Activated CD4-positive, CD25-positive, alpha-beta regulatory T cell treated with anti-CD3 and anti-CD28 coated beads, Interleukin-2, amount 50 U/mL, for 72 hours (primary cell): ENCODE measurements at regions not wholly inside any gene's neighbourhood (a gene's known extent, or its start where the extent isn't known, plus 50 kb on each side); places are given as distances from the start of the nearest gene placed in this dataset.

ENCODE experiments used
- DNase-seq: peaks from one replicate; pipeline ENCODE4 v3.0.0; 2021

GRCh38 chr22:48857202-48857805 lies 970.4 kb downstream of the BRD1 start:
- DNase-seq, result peak; percentile 20

DNA sequence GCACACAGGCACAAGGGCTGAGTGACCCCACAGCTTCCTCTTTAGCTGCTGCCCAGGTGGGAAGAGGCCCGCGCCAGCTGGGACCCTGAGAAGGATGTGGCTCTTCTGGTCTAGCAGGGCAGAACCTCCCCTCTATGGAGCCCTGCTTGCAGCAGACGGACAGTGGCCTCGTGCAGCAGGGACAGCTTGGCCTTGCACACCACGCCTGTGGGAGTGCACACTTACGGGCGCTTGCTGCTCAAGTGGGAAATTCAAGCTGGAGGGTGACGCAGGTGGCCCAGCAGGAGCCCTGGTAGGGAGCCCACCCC lies 971.4 kb downstream of the BRD1 start:
- peak; percentile 7 for DNase-seq

DNA sequence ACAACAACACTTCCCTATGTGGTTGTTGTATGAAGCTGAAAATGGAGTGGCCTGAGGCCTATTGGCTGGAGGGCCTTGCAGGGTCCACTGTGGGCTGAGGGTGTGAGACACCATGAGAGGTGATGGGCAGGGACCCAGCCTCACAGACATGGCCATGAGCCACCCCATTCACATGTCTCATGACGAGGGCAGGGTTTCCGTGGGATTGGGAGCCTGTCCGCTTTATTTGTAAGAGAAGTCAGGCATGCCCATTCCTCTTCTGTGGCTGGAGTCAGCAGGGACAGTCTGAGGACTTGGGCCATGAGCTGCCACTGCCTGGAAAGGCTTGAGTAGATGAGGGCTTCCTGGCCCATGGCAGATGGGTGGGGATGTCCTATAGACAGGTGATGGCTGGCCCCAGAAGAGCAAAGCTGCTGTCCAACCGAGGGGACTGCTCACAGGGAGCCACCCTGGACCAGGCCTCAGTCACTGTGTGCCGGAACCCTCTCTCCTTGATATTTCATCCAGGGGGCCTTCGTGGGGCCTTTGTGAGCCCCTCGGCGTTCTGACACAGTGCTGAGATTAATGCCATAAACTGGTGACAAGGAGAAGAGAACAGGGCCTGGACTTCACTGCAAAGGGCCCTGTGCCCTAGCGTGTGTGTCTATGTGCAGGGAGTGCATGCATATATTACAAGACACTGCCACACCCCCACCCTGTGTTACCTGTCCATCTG lies 971.9 kb downstream of the BRD1 start:
- DNase-seq, result no peak

DNA sequence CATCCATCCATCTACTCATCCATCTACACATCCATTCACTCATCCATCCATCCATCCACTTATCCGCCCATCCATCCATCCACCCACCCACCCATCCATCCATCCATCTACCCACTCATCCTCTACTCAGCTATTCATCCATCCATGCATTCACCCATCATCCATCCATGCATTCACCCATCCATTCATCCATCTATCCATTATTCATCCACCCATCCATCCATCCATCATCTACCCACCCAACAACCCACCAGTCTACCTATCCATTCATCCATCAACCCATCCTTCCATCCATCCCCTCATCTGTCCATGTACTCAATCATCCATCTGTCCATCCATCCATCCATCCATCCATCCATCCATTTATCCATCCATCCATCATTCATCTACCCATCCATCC lies 972.7 kb downstream of the BRD1 start:
- no peak for DNase-seq

DNA sequence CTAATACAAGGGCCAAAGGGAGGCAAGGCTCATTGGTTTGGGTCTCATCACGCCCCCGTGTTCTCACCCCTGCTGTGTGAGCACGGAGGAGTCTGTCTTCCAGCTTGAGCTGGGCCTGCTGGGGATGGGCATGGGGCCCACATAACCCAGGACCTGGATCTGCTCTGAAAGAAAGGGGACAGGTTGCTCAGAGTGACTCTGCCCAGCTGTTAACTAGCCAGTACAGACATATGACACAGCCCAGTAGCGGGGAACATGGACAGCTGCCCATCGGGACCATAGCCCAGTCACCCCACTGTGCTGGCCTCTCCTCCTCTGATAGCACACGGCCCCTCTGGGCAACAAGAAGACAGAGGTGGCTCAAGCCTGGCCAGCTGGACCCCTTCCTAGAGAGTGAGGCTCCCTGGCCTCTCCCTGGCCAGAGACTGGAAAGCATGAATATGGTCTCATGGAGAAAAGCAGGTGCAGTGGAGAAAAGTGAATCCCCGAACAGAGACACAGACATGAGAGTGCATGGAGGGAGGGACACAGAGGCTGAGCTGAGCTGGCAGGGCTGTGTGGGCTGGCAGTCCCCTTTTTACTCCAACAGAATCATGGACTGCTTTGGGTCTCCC lies 973.9 kb downstream of the BRD1 start:
- DNase-seq, result no peak

DNA sequence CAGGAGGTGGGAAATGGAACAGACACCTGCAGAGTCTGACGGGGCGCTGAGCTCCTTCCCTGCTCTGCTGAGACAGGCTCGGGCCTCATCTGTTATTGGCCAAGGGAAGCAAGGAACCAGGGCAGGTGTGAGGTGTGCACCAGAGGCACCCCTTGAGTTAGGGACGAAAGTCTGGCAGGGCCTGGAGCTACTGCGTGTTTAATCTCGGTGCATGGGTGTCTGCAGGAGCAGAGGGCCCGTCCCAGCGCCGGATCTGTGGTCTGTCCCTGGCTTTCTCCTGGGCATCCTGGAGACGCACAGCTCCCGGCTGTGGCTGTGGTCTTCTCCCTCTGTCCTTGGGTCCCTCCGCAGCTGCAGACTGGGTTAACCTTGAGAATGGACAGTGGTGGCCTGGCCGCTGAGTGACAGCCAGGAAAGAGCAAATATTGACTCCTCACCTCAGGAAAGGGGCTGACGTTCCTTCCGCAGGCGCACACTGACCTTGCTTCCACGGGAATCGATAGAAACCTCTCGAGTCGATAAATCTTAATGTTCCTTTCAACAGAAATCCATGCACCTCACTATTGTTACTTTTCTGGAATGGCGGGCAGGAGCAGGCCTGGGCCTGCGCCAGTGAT lies 975.6 kb downstream of the BRD1 start:
- DNase-seq, result peak; percentile 13

- DNase-seq, result no peak
Observed at GRCh38 chr22:48850658-48851287, 976.9 kb downstream of the BRD1 start.

GRCh38 chr22:48849963-48850657 lies 977.6 kb downstream of the BRD1 start:
- DNase-seq, result no peak

- no peak for DNase-seq
Observed at GRCh38 chr22:48849219-48849912, 978.3 kb downstream of the BRD1 start.

DNA sequence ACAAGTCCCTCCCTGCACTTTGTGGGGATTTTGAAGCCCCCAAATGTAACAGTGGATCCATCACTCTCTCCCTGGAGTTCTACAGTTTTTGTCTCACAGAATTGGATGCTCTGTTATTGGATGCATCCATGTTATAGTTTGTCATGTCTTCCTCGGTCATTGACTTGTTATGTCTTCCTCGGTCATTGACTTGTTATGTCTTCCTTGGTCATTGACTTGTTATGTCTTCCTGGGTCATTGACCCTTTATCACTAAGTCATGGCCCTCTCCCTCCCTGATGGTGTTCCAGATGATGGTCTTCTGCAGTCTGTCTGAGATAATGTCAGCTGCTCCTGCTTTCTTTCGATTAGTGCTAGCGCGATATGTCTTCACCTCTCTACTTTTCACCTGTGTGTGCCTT lies 981.5 kb downstream of the BRD1 start:
- no peak for DNase-seq

DNA sequence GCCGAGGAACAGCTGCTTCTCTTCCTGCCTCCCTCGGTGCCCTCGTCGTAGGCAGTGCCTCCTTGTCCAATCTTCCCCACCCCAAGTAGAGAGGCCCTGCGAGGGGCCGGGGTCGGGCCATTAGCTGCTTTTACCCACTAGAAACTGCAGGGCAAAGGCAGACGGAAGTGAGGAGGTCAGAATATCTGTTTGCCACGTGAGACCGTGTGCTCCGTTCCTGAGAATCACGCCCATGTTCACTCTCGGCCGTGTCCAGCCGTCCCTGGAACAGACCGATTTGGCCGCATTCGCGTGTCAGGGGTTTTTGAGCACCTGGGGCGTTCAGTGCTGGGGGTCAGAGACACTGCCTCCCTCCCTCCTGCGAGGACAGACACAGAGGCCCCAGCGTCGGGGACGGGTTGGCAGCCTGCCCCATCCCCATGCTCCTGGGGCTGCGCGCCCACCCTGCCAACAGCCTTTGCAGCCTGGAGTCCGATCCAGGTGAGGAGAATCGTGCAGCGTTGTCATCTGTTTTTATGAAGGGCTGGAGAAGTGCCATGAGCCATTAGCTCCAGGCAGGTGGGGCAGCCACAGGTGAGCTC lies 982.2 kb downstream of the BRD1 start:
- no peak for DNase-seq

- no peak for DNase-seq
Observed at GRCh38 chr22:48844056-48844675, 983.5 kb downstream of the BRD1 start.

- no peak for DNase-seq
Observed at GRCh38 chr22:48843640-48844039, 984.0 kb downstream of the BRD1 start.

DNA sequence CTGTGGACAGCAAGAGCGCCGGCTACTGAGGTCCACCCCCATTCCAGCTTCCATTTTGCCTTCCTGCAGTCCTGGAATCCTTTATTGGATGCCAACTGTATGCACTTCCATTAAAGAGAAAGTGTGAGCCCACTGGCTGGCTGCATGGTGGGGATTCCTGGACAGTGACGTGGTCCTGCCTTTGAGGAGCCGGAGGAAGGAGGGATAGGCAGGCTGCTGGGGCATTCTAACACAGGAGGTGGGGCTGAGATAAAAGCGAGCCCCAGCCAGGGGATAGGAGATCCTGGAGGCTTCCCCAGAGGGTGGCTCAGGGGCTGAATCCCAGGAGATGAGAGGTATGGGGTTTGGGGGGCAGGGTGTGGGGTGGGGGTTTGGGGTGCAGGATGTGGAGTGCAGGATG lies 984.7 kb downstream of the BRD1 start:
- no peak for DNase-seq

DNA sequence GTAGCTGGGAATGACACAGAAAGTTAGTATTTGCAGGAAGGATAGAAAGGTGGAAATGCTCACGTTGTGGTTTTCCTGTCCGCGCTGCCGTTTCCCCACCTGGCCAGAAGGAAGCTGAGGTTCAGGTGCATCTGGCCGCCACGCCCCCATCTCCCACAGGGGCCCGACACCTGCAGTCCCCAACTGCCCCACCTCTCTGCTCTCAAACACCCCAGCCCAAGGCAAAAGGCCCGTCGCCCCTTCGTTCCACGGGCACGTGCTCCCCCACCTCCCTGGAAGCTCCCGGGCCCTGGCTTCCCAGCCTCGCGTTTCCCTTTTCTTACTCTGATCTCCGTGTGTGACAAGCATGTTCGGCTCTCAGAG lies 985.1 kb downstream of the BRD1 start:
- DNase-seq, result no peak

DNA sequence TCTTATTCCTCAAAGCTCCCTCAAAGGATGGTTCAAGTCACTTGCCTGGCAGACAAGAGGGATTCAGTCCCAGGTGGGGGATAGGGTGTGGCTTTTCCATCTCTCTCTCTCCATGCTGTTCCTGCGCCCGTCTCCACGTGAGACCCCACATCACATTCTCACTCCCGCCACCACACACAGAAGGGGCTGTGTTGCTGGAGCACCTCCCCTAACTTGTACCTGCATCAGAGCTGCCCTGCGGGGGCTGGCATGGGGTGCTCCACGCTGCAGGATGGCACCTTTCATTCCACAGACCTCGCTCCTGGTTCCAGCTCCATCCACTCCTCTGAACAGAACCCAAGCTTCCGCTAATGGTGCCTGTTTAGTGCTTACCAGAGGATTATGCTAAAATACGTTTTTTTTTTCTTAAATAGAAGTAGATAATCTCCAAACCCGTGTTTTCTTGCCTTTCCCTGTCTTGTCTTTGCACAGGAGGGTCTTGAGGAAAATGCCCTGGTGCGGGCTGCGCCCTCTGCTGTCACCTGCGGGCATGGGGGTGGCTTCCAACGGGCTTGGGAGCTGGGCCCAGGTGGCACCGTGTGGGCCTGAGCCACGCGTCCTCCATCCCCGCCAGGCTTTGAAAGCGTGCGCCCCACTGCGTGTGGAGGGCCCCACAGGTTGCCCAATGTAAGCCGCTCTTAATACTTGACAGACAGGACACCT lies 985.6 kb downstream of the BRD1 start:
- no peak for DNase-seq

- no peak for DNase-seq
Observed at GRCh38 chr22:48840112-48840949, 987.3 kb downstream of the BRD1 start.

DNA sequence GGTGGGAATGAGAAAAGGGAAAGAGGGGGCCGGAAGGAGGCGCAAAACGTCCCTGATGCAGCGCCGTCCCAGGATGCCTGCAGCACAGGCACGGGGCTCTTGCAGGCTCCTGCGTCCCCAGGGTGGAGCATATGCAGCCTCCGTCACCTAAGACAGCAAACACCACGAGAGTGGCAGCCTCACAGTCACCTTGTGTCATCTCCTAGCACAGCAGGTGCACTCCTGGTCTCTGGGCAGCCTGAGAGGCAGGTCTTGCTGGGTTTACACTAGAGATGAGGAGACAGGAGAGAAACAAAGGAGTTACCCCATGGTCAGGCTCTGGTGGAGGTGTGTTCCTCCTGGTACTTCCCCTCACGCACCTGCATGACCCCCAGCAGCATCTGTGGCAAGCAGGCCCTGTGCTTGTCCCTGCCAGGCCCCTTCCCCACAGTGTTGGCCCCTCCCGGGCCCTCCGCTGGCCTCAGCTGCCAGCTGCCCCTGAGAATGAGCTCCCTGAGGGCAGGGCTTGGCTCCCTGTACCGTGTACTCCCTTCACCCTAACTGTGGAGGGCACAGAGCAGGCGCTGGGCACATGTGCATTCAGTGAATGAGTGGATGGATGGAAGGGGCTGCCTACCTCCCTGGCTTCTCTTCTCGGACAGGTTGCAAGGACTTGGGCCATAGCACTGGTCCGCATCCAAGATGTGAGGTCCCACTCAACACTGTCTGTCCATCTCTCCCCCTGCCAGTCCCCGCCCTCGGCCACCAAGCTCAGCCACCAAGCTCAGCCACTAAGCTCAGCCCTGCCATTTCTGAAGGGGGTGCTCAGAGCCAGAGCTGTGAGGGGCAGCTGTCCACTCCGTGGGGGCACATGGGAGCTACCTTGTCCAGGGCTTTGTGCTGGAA lies 988.6 kb downstream of the BRD1 start:
- no peak for DNase-seq

GRCh38 chr22:48838376-48838775 lies 989.3 kb downstream of the BRD1 start:
- DNase-seq, result no peak
